Heart right ventricle (tissue), 16 donors: ENCODE measurements at regions not wholly inside any gene's neighbourhood (a gene's known extent, or its start where the extent isn't known, plus 50 kb on each side); places are given as distances from the start of the nearest gene placed in this dataset.

Experiments used
- ATAC-seq, 8 donors: fragments of 200-7000 bp; cut with Tn5 transposase; one replicate each; pipeline ENCODE4 v1.9.1; 2020; ENCODE audit warnings: mild to moderate bottlenecking in 8 of 8, moderate library complexity in 8 of 8, moderate number of reproducible peaks in 1 of 8
- DNase-seq, 2 donors: peaks; one replicate each; pipeline ENCODE4 v3.0.0-alpha.2; 2020
- H3K27ac ChIP-seq, 10 donors: fragments of 200-600 bp; sonication (generic) in 2 of 10; one replicate each; pipeline versions ENCODE4 v1.5.0 to v1.8.0; 2020 to 2022; ENCODE audit warnings: mild to moderate bottlenecking in 3 of 10
- H3K27me3 ChIP-seq, 7 donors: fragments of 200-600 bp; one replicate each; pipeline ENCODE4 v1.8.0; 2021 to 2022; ENCODE audit warnings: mild to moderate bottlenecking in 2 of 7
- H3K36me3 ChIP-seq, 9 donors: fragments of 200-600 bp; sonication (generic) in 1 of 9; one replicate each; pipeline versions ENCODE4 v1.5.0 to v1.8.0; 2020 to 2022; ENCODE audit warnings: mild to moderate bottlenecking in 2 of 9
- H3K4me1 ChIP-seq, 9 donors: fragments of 200-600 bp; sonication (generic) in 1 of 9; one replicate each; pipeline versions ENCODE4 v1.5.0 to v1.8.0; 2020 to 2022; ENCODE audit warnings: mild to moderate bottlenecking in 4 of 9
- H3K4me3 ChIP-seq, 10 donors: fragments of 200-600 bp; sonication (generic) in 2 of 10; one replicate each; pipeline versions ENCODE4 v1.5.0 to v1.8.0; 2020 to 2022; ENCODE audit warnings: mild to moderate bottlenecking in 7 of 10, moderate library complexity in 2 of 10
- H3K9me3 ChIP-seq, 11 donors: fragments of 200-600 bp in 10 of 11; sonication (generic) in 2 of 11; one replicate each; pipeline versions ENCODE4 v1.5.0 to v1.8.0; 2013 to 2022; ENCODE audit warnings: mild to moderate bottlenecking in 2 of 11, control low read depth in 1 of 11, moderate library complexity in 1 of 11
- WGBS, 2 donors: extraction: QIAGEN DNeasy Blood & Tissue Kit; methylation state at CpG; one replicate each; pipeline ENCODE4 v1.1.7; 2013; ENCODE audit warnings: inconsistent platforms in 1 of 2; 5-methylcytosine and 5-hydroxymethylcytosine counted together
- intact Hi-C, 10 donors: fragments of 100-400 bp; cut with DNase I; formaldehyde crosslinking; loops; one replicate each; pipeline versions ENCODE4 v1.11.1 to v1.14.2; 2022
- TF ChIP-seq, protein P1 (sequence below), 9 donors: fragments of 200-600 bp; sonication (generic) in 2 of 9; IDR thresholded peaks; one replicate each; pipeline versions ENCODE4 v1.5.0 to v1.8.0; 2021 to 2022; ENCODE audit warnings: antibody characterized with exemption in 9 of 9, mild to moderate bottlenecking in 5 of 9, moderate library complexity in 1 of 9
- donor health status: Arrhythmogenic right ventricular cardiomyopathy.
- donor health status: ischemic (EF 13 %, LVEDD 7.1; RV severe dilation, severe dysfunction).
- donor health status: healthy with polysubstance abuse.
- donor health status: DM: no; HTN: yes; CAD: no.
- donor health status: DM: no; HTN: no; CAD: no.
- donor health status: ischemic (EF 25% LVEDD 6.9; RV normal size, moderate dysfunction).
- donor health status: ischemic (EF 25% LVEDD 5.7; RV mildly dilated, moderate dysfunction).
- donor health status: healthy.
- donor health status: DM: yes; HTN: yes; CAD: no.
- donor health status: Ischemic cardiomyopathy.
- donor health status: ischemic (EF 35%, LVEDD 5.7; RV mildly dilated, moderate dysfunction).
- donor health status: nonischemic (EF 11% LVEDD 7.7; RV severe dilation, severe dysfunction).
- donor health status: DM: yes; HTN: yes; CAD: no.
- donor health status: PGD.
- donor health status: ischemic (EF 29% LVEDD 5.4; RV normal size, mild dysfunction).
- donor health status: nonischemic (EF 23%, LVEDD 6.1; RV moderate dilation, normal function).

DNA sequence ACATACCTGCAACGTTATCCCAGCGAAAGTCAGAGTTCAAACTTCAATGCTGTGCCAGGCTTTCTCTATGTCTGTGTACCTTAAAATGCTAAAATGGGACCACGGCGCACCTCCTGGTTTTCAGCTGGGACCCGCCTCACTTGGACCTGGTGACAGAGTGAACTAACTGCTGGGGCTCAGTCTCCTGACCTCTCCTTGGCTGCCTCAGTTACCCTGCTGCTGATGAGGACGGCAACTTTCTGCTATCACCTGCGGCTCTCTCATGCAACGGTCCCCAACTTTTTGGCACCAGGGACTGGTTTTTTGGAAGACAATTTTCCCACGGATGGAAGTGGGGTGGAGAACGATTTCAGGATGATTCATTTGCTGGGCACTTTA lies 402.8 kb downstream of the BRD1 start:
- peaks cover 0 to 42% (median 19%) of the 10 kb centered on the region in 7 donors for H3K27me3 ChIP-seq
- intact Hi-C loops: no loop called here
- H3K4me1 ChIP-seq: no peaks in the 10 kb centered on the region
- H3K27ac ChIP-seq: no peak overlapping the region
- 83% methylated on average over 10 of the region's 10 CpGs for WGBS, 2 donors
- TF ChIP-seq, protein P1, sequence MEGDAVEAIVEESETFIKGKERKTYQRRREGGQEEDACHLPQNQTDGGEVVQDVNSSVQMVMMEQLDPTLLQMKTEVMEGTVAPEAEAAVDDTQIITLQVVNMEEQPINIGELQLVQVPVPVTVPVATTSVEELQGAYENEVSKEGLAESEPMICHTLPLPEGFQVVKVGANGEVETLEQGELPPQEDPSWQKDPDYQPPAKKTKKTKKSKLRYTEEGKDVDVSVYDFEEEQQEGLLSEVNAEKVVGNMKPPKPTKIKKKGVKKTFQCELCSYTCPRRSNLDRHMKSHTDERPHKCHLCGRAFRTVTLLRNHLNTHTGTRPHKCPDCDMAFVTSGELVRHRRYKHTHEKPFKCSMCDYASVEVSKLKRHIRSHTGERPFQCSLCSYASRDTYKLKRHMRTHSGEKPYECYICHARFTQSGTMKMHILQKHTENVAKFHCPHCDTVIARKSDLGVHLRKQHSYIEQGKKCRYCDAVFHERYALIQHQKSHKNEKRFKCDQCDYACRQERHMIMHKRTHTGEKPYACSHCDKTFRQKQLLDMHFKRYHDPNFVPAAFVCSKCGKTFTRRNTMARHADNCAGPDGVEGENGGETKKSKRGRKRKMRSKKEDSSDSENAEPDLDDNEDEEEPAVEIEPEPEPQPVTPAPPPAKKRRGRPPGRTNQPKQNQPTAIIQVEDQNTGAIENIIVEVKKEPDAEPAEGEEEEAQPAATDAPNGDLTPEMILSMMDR (IDR thresholded peaks at IDR 0.05): no peak
- H3K36me3 ChIP-seq: no peaks in the 10 kb centered on the region
- ATAC-seq: no peak
- peaks cover 0 to 29% (median 5%) of the 10 kb centered on the region in 11 donors for H3K9me3 ChIP-seq
- H3K4me3 ChIP-seq: no peak overlapping the region
- no peak for DNase-seq

GRCh38 chr22:49423125-49423650 lies 404.5 kb downstream of the BRD1 start:
- intact Hi-C loops: no loop called here
- Histone ChIP-seq H3K36me3 (no peaks in the 10 kb centered on the region), H3K27me3 (peaks cover 0 to 32% (median 11%) of the 10 kb centered on the region in 7 donors), H3K9me3 (peaks cover 0 to 30% (median 5%) of the 10 kb centered on the region in 11 donors), H3K27ac (no peak overlapping the region), H3K4me1 (no peaks in the 10 kb centered on the region), H3K4me3 (no peak overlapping the region)
- 82 to 83% methylated on average over 17 of the region's 17 CpGs for WGBS, 2 donors
- TF ChIP-seq, protein P1 (IDR thresholded peaks at IDR 0.05): no peak
- no peak for ATAC-seq
- no peak for DNase-seq

DNA sequence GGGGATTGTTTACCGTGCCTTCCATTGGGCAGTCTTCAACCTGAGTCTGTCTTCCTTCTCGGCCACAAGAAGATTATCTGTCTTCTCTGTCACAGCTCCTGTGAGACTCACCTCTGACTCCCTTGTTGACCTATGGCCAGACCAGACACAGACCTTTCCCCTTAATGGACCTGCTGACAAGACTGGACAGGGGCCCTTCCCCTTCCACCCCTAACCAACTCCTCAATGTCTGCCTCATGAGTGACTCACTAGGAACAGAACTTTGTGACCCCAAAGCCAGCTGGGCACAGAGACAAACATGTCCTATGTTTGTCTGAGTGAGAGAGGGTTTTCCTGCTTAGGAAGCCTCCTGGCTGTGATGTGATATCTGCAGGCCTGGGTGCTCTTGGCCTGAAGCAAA lies 405.0 kb downstream of the BRD1 start:
- Histone ChIP-seq H3K27ac (no peak overlapping the region), H3K36me3 (no peaks in the 10 kb centered on the region), H3K9me3 (peaks cover 0 to 30% (median 5%) of the 10 kb centered on the region in 11 donors), H3K27me3 (peaks cover 0 to 29% (median 6%) of the 10 kb centered on the region in 7 donors), H3K4me1 (no peaks in the 10 kb centered on the region), H3K4me3 (no peak overlapping the region)
- TF ChIP-seq, protein P1 (IDR thresholded peaks at IDR 0.05): no peak
- WGBS, 2 donors: 30 to 43% methylated on average over 2 of the region's 2 CpGs
- DNase-seq: no peak
- ATAC-seq: no peak
- intact Hi-C loops: no loop called here

DNA sequence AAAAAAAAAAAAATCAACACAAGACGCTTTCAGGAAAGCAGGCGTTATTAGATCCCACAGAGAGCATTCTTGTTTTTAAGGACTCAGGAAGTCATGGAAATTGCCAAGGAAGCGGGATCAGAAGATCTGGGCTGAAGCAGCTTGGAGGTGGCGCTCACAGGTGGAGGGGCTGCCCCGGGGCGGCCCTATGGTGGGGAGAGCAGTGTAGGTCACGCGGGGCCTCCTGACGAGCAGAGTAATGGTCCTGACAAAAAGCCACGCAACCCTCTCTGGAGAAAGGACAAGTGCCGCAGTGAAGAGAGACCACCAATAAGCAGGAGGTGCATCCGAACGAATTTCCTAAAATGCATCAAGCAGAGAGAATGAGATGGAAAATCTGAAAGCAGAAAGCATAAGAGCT lies 407.0 kb downstream of the BRD1 start:
- Histone ChIP-seq H3K27ac (no peak overlapping the region), H3K36me3 (no peaks in the 10 kb centered on the region), H3K4me1 (no peaks in the 10 kb centered on the region), H3K4me3 (no peak overlapping the region), H3K27me3 (peaks cover 0 to 34% (median 6%) of the 10 kb centered on the region in 7 donors), H3K9me3 (peaks cover 0 to 30% (median 5%) of the 10 kb centered on the region in 11 donors)
- WGBS, 2 donors: 82 to 86% methylated on average over 13 of the region's 13 CpGs
- intact Hi-C loops: no loop called here
- ATAC-seq (no peak), DNase-seq (no peak)
- TF ChIP-seq, protein P1 (IDR thresholded peaks at IDR 0.05): no peak
